Activated T-helper 17 cell treated with anti-CD3 and anti-CD28 coated beads, Interleukin-2, amount 50 U/mL, for 72 hours (primary cell): ENCODE measurements at regions not wholly inside any gene's neighbourhood (a gene's known extent, or its start where the extent isn't known, plus 50 kb on each side); places are given as distances from the start of the nearest gene placed in this dataset.

Source experiments
- ATAC-seq: fragments of 150-1000 bp; cut with Tn5 transposase; replicated peaks from 2 replicates; pipeline ENCODE4 v1.10.0; 2021; ENCODE audit warnings: mild to moderate bottlenecking, moderate library complexity
- H3K27ac Mint-ChIP-seq: one replicate; pipeline ENCODE4 v1.8.0; 2022; ENCODE audit warnings: mixed read lengths
- H3K27me3 Mint-ChIP-seq: one replicate; pipeline ENCODE4 v1.8.0; 2022; ENCODE audit warnings: mixed read lengths
- H3K36me3 Mint-ChIP-seq: one replicate; pipeline ENCODE4 v1.8.0; 2022; ENCODE audit warnings: low read depth, mild to moderate bottlenecking, mixed read lengths
- H3K4me1 Mint-ChIP-seq: one replicate; pipeline ENCODE4 v1.8.0; 2022; ENCODE audit warnings: mixed read lengths
- H3K4me3 Mint-ChIP-seq: one replicate; pipeline ENCODE4 v1.8.0; 2022; ENCODE audit warnings: mild to moderate bottlenecking, mixed read lengths
- H3K9me3 Mint-ChIP-seq: one replicate; pipeline ENCODE4 v1.8.0; 2022; ENCODE audit warnings: mixed read lengths

DNA sequence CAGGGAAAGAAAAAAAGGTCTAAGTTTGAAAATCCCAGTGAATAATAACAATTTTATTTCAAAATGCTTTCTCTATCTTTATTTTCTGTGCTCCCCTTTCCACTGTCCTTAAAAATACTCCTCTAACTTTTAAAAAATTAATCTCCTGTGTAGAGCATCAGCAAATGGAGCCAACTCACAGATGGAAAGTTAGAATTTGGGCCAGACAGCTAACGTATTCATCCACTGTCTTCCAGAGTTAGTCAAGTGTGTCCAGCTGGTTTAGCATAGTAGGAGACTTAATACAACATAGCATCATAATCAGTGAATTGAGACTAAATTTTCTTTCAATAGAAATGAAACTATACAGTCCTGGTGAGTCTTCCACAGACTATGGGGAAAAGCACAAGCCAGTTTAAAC, 419.0 kb upstream of the LRRC7 start:
- Mint-ChIP-seq H3K27me3 (no peaks in the 10 kb centered on the region), H3K9me3 (no peaks in the 10 kb centered on the region), H3K4me3 (no peak overlapping the region), H3K4me1 (no peaks in the 10 kb centered on the region), H3K27ac (no peak overlapping the region), H3K36me3 (no peaks in the 10 kb centered on the region)
- no peak for ATAC-seq

DNA sequence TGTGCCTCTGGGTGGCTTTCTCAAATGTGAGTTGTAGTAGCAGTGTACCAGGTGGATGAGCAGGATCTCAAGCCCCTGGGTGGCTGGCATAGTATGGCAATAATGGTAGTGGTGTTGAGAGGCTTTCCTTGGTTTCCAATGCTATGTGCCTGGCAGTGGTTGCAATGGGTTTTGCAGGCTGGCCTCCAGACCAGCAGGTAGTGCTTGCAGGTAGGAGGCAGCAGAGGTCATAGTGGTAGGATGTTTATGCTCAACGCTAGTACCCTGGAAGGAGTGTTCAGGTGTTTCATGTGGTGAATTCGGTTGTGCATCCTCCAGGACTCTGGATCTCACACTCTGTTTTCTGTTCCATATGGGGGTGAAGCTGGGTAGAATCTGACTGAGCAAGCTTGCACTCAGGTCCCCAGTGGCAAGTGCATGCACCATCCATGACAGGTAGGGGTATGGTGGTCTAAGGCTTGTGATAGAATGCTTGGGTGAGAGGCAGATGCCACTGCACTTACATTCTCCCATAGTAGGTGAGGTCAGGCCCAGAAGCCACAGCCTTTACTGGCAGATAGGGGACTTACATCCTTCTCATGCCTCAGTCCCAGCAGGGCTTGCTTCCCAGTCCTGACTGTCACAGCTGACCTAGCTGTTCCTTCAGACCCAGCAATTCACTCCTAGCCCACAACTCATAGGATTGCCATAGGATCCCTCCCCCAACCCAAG, 410.5 kb upstream of the LRRC7 start:
- H3K9me3 Mint-ChIP-seq: peaks cover 11% of the 10 kb centered on the region
- H3K4me1 Mint-ChIP-seq: no peaks in the 10 kb centered on the region
- H3K4me3 Mint-ChIP-seq: no peak overlapping the region
- no peak overlapping the region for H3K27ac Mint-ChIP-seq
- H3K27me3 Mint-ChIP-seq: no peaks in the 10 kb centered on the region
- no peaks in the 10 kb centered on the region for H3K36me3 Mint-ChIP-seq
- no peak for ATAC-seq

DNA sequence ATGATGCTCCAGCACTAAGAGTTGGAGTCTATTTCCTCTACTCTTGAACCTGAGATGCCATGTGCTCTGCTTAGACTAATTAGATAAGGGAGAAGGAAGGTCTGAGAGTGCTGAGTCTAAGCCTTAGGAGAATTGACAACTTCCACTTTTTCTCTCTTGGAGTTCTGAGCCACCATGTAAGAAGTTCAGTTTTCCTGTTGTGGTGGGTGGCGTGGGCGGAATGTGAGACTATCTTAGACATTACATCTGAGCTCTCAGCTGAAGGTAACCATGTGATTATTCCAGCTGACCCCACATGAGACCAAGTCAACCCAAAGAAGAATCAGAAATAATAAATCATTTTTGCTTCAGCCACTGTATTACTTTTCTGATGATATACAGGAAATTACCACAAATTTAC, 404.5 kb upstream of the LRRC7 start:
- no peak for ATAC-seq
- Mint-ChIP-seq H3K9me3 (peaks cover 14% of the 10 kb centered on the region), H3K27me3 (no peaks in the 10 kb centered on the region), H3K4me3 (no peak overlapping the region), H3K36me3 (no peaks in the 10 kb centered on the region), H3K4me1 (no peaks in the 10 kb centered on the region), H3K27ac (no peak overlapping the region)

DNA sequence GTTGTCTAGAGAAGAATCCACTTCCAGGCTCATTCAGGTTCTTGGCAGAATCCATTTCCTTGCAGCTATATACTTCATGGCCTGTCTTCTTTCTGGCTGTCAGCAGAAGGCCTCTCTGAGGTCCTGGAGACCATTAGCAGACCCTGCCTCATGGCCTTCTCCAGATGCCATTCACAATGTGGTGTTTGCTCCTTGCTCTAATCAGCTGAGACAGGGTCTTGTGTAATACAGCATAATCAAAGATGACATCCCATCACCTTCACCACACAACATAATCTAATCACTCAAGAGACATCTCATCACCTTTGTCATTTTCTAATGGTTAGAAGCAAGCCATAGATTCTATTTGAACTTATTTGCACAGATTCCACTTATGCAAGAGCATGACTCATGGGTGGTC, 403.9 kb upstream of the LRRC7 start:
- Mint-ChIP-seq H3K4me1 (no peaks in the 10 kb centered on the region), H3K36me3 (no peaks in the 10 kb centered on the region), H3K9me3 (peaks cover 14% of the 10 kb centered on the region), H3K27ac (no peak overlapping the region), H3K4me3 (no peak overlapping the region), H3K27me3 (no peaks in the 10 kb centered on the region)
- no peak for ATAC-seq

DNA sequence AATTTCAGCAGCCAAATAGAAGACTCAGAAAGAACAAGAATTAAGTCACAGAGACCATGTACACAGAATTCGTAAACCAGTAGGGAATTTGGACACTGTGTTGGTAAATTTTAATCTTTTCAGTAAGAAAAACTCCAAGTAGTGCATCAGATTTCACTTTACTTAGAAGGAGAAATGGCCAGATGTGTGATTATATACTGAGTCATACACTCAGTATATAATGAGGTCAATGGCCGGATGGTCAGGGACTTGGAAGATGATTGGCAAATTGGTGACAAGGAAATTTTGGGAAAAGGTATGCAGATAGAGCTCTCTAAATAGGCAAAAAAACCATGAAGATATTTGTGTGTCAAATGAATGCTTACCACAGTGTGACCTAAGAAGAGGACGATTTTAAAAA, 399.8 kb upstream of the LRRC7 start:
- no peaks in the 10 kb centered on the region for H3K4me1 Mint-ChIP-seq
- no peak for ATAC-seq

DNA sequence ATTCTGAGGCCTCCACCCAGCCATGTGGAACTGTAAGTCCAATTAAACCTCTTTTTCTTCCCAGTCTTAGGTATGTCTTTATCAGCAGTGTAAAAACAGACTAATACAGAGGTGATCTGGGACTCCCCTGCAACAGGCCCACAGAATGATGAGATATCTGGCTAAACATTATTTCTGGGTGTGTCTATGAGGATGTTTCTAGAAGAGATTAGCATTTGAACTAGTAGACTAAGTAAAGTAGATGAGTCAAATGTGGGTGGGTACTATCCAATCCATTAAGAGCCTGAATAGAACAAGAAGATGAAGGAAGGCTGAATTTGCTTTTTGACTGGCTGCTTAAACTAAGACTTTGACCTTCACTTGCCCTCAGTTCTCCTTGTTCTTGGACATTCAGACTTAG, 396.5 kb upstream of the LRRC7 start:
- H3K27me3 Mint-ChIP-seq: no peaks in the 10 kb centered on the region
- ATAC-seq: no peak
- H3K4me1 Mint-ChIP-seq: no peaks in the 10 kb centered on the region
- no peak overlapping the region for H3K27ac Mint-ChIP-seq
- H3K36me3 Mint-ChIP-seq: no peaks in the 10 kb centered on the region
- no peak overlapping the region for H3K4me3 Mint-ChIP-seq
- H3K9me3 Mint-ChIP-seq: peaks cover 27% of the 10 kb centered on the region

More for the DNA sequence above, 399.8 kb upstream of the LRRC7 start:
- H3K9me3 Mint-ChIP-seq: peaks cover 22% of the 10 kb centered on the region
- H3K4me3 Mint-ChIP-seq: no peak overlapping the region
- H3K36me3 Mint-ChIP-seq: no peaks in the 10 kb centered on the region
- H3K27me3 Mint-ChIP-seq: no peaks in the 10 kb centered on the region
- no peak overlapping the region for H3K27ac Mint-ChIP-seq

DNA sequence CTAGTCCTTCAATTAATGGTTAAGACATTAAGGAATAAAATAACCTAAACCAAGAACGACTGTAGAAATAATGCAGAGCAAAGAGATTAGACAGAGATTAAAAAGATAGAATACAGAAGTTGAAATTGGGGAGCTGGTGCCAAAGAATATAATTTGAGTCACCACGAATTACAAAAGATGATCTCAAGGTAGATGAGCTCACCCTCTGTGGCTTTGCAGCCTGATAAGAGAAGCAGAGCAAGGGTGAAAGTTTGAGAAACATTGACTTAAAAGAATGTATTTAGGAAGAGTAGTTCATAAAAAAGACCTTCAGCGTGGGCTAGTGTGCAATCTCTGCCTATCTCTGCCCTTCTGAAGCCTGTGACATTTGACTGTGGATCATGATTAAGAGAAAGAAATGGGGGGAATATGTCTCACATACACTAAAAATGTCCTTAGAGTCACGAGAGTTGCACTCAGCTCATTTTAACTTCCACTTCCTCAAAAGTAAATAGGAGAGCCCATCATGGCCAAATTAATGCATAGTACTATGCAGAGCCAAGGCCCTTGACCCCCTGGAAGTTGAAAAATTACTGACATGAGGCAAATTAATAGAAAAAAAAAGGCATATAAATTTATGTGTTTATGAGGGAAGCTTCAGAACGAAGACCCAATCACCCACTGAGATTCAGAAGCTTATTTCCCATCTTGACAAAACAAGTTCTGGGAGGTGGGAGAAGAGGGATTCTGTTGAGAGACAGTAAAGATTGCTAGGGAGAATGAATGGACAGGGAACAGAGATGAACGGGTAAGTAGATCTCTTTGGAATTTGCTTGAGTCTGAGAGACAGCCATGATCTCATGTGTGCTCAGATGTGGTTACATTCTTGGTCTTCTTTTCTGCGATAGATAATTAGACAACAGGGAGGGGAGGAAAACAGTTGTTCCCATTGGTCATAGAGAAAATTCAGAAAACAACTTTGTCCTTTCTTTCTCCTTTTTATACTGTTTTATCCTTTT, 395.4 kb upstream of the LRRC7 start:
- no peaks in the 10 kb centered on the region for H3K27me3 Mint-ChIP-seq
- no peak overlapping the region for H3K27ac Mint-ChIP-seq
- no peaks in the 10 kb centered on the region for H3K4me1 Mint-ChIP-seq
- ATAC-seq: no peak
- H3K9me3 Mint-ChIP-seq: peaks cover 26% of the 10 kb centered on the region
- no peak overlapping the region for H3K4me3 Mint-ChIP-seq
- no peaks in the 10 kb centered on the region for H3K36me3 Mint-ChIP-seq

DNA sequence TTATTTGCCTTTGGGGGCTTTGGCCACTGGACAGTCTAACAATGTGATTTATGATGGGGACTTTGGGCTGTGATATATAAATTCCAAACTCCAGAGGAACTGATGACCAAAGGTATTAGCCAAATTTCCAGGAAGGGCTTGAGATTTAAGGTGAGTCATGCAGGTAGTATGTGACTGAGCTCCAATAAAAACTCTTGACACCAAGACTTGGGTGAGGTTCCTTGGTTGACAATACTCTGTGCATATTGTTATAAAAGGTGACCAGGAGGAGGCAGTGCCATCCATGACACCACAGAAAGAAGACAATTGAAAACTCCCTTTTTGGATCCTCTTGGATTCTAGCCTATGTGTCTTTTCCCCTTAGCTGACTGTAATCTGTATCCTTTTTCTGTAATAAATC, 392.7 kb upstream of the LRRC7 start:
- H3K4me1 Mint-ChIP-seq: no peaks in the 10 kb centered on the region
- H3K27ac Mint-ChIP-seq: no peak overlapping the region
- peaks cover 19% of the 10 kb centered on the region for H3K9me3 Mint-ChIP-seq
- no peaks in the 10 kb centered on the region for H3K27me3 Mint-ChIP-seq
- no peak for ATAC-seq
- H3K4me3 Mint-ChIP-seq: no peak overlapping the region
- no peaks in the 10 kb centered on the region for H3K36me3 Mint-ChIP-seq

DNA sequence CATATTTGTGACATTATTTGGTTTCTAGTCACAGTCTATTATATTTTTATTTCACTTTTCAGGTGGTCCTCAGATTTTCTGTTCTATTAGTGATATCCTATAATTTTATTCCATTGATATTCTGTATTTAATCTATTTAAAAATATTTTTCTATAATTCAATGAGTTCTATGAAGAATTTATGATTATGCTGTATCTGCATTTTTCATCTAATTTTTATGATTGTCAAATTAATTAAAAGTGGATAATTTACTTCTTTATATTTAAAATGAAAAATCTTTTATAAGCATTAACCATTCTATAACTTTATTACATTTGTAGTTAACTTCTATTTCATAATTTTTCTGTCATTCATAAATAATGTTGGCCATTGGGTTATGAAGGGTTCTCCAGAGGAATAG, 387.4 kb upstream of the LRRC7 start:
- no peaks in the 10 kb centered on the region for H3K4me1 Mint-ChIP-seq
- no peak overlapping the region for H3K27ac Mint-ChIP-seq
- no peak overlapping the region for H3K4me3 Mint-ChIP-seq
- H3K9me3 Mint-ChIP-seq: no peaks in the 10 kb centered on the region
- ATAC-seq: no peak
- H3K36me3 Mint-ChIP-seq: no peaks in the 10 kb centered on the region
- no peaks in the 10 kb centered on the region for H3K27me3 Mint-ChIP-seq

DNA sequence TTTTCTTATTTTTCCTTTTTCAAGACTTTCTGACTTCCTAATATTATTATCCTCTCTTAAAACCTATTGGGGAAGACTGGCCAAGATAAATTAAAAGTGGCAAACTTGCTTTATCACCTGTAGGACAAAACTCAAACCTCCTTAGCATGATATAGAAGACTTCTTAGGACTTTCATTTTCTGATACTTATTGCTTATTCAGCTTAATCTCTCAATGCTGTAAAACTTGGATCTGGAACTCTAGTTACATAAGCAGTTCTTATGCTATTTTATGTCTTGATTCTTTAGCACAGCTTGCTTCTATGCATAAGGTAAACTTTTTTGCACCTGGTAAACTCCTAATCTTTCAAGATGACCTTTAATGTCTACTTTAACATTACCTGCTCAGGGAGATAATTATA, 382.3 kb upstream of the LRRC7 start:
- Mint-ChIP-seq H3K36me3 (no peaks in the 10 kb centered on the region), H3K4me1 (no peaks in the 10 kb centered on the region), H3K27me3 (no peaks in the 10 kb centered on the region), H3K27ac (no peak overlapping the region), H3K4me3 (no peak overlapping the region), H3K9me3 (peaks cover 5% of the 10 kb centered on the region)
- no peak for ATAC-seq

DNA sequence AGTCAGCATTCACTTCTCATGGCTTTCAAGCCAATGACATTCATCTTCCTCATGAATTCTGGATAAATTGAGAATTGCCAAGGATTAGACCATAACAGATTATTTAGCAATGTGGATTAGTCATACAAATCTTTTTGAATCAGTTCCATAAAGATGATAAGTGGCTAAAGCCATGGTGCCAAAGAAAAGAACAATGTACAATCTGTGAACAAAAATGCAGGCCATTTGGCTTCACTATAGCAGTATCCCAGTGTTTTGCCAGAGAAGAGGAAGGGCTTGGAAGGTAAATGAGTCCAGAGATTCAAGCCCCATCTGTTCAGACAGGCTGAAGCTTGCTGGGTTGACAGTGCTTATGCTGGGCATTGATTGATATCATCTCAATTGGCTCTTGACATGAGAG, 376.4 kb upstream of the LRRC7 start:
- Mint-ChIP-seq H3K9me3 (peaks cover 25% of the 10 kb centered on the region), H3K27me3 (no peaks in the 10 kb centered on the region), H3K4me1 (no peaks in the 10 kb centered on the region), H3K36me3 (no peaks in the 10 kb centered on the region), H3K27ac (no peak overlapping the region), H3K4me3 (no peak overlapping the region)
- no peak for ATAC-seq

DNA sequence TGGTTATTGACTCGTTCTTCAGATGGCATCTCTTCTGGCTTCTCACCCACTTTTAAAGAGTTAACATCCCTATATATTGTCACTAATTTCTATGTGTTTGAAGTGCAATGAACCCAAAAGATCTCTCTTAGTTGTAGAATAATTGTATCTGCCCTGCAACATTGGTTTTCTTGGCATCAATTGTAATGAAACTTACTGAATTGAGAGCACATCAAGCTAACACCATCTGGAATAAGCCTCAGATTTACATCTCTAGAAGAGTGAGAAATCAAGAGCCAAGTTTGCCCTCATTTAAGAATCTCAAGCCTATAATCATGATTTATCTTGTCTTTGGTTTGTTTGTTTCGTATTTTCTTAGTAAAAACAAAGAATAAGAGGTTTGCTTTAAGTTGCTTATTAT, 372.6 kb upstream of the LRRC7 start:
- Mint-ChIP-seq H3K4me1 (no peaks in the 10 kb centered on the region), H3K27ac (no peak overlapping the region), H3K9me3 (peaks cover 20% of the 10 kb centered on the region), H3K4me3 (no peak overlapping the region), H3K27me3 (no peaks in the 10 kb centered on the region), H3K36me3 (no peaks in the 10 kb centered on the region)
- ATAC-seq: no peak

DNA sequence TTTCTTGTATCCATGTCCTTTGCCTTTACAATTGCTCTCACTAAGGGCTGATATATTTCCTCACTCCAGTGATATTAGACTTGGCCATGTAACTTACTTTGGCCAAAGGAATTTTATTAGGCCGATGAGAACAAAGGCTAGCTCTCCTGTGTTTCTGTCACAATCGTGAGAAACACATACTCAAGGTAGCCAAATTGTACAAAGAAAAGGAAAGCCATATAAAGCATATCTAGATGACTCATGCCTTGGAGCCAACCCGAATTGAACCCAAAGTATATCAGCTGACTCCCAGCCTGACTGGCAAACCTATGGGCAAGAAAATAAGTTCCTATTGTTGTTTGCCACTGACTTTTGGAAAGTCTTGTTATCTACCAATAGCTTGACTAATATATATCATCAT, 371.7 kb upstream of the LRRC7 start:
- no peaks in the 10 kb centered on the region for H3K4me1 Mint-ChIP-seq
- no peak overlapping the region for H3K4me3 Mint-ChIP-seq

DNA sequence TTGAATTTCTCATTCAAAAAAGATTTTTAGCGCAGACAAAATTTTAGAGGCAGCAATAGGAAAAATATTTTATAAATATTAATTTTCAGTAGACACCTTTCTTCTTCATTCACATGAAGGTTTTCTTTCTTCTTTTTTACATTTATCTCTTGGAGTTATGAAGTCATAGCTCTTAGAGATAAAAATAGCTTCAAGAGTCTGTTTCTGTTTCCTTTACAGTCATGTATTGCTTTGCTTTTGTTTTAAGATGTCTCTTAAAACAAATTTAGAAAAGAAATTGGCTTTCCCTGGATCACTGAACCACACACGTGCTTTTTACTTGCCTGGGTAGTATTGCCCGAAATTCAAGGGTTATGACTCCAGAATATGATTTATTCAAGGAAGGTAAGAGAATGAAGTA, 369.9 kb upstream of the LRRC7 start:
- no peak overlapping the region for H3K27ac Mint-ChIP-seq
- H3K27me3 Mint-ChIP-seq: no peaks in the 10 kb centered on the region
- peaks cover 17% of the 10 kb centered on the region for H3K9me3 Mint-ChIP-seq
- H3K36me3 Mint-ChIP-seq: no peaks in the 10 kb centered on the region
- no peaks in the 10 kb centered on the region for H3K4me1 Mint-ChIP-seq
- ATAC-seq: no peak
- no peak overlapping the region for H3K4me3 Mint-ChIP-seq

More for the DNA sequence above, 371.7 kb upstream of the LRRC7 start:
- Mint-ChIP-seq H3K27me3 (no peaks in the 10 kb centered on the region), H3K9me3 (peaks cover 24% of the 10 kb centered on the region), H3K27ac (no peak overlapping the region), H3K36me3 (no peaks in the 10 kb centered on the region)
- no peak for ATAC-seq

DNA sequence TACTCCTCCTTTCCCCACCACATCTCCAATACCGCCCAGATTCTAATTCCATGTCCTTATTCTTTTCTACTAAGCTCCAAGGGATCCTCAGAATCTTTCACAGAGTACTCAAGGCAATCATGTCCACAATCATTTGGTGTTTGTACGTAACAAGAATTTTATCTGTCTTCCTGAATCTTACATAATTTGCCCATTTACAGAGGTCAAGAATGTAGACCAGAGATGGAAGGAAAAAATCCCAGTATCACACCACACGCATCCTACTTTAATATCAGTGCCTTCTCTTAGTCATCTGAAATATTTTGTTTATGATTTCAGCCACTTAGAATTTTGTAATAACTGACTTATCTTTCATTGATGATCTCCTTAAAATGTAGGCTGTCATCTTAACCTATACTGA, 366.0 kb upstream of the LRRC7 start:
- no peak overlapping the region for H3K27ac Mint-ChIP-seq
- no peaks in the 10 kb centered on the region for H3K27me3 Mint-ChIP-seq
- H3K36me3 Mint-ChIP-seq: no peaks in the 10 kb centered on the region
- no peaks in the 10 kb centered on the region for H3K4me1 Mint-ChIP-seq
- H3K4me3 Mint-ChIP-seq: no peak overlapping the region
- no peak for ATAC-seq
- peaks cover 9% of the 10 kb centered on the region for H3K9me3 Mint-ChIP-seq
